HepG2 (cell line): ENCODE measurements at regions not wholly inside any gene's neighbourhood (a gene's known extent, or its start where the extent isn't known, plus 50 kb on each side); places are given as distances from the start of the nearest gene placed in this dataset.

Source experiments
- ATAC-seq: fragments of 200-7000 bp; cut with Tn5 transposase; 3 replicates; pipeline ENCODE4 v1.9.1; 2020; ENCODE audit warnings: mild to moderate bottlenecking, moderate library complexity
- BruUV-seq: library from RNA; stranded (reverse); fragments of 400-500 nt; replicated peaks from 2 replicates; lab custom pipeline; 2021; lab: Mats Ljungman, UMichigan
- CTCF ChIA-PET: fragments of 300-600 bp; formaldehyde crosslinking; extraction: SDS; loops from one replicate; lab custom pipeline; 2021; ENCODE audit warnings: low total read pairs, inconsistent platforms, low intra/inter-chr PET ratio; lab: Yijun Ruan, JAX
- POLR2A ChIA-PET: fragments of 350-600 bp; sonication (Branson Sonifier 250); formaldehyde crosslinking; loops from one replicate; lab custom pipeline; 2020; ENCODE audit warnings: antibody characterized with exemption, inconsistent platforms; lab: Yijun Ruan, JAX
- DNase-seq: peaks from one replicate; pipeline ENCODE4 v3.0.0-alpha.2; 2015; ENCODE audit warnings: low spot score
- FAIRE-seq: peaks from 3 replicates; lab custom pipeline; 2011; peaks lifted over from hg19 to GRCh38; lab: Jason Lieb, UNC
- H2AFZ ChIP-seq: one replicate; pipeline ENCODE4 v1.6.1; 2011; ENCODE audit warnings: low read length, inconsistent platforms
- H3K27ac ChIP-seq: fragments of 300-600 bp; 3 replicates; pipeline ENCODE4 v1.8.0; 2011; ENCODE audit warnings: mixed run types, mild to moderate bottlenecking, mixed read lengths, low read length, inconsistent platforms; ENCODE audit not compliant: insufficient read depth; ENCODE audit errors: extremely low read length
- H3K27me3 ChIP-seq, 2 experiments: fragments of 200-600 bp in 1 of 2; 2 replicates in 1 of 2; 3 replicates in 1 of 2; pipeline versions ENCODE4 v1.6.0 to v1.8.0; 2011; ENCODE audit warnings: low read length in 2 of 2, mild to moderate bottlenecking in 2 of 2, moderate library complexity in 2 of 2, inconsistent platforms in 1 of 2; ENCODE audit not compliant: insufficient read depth in 2 of 2, control insufficient read depth in 1 of 2
- H3K36me3 ChIP-seq, 2 experiments: fragments of 200-600 bp in 1 of 2; replicated peaks in 1 of 2; 2 replicates in 1 of 2; 3 replicates in 1 of 2; pipeline versions ENCODE4 v1.5.1 to v1.8.0; 2011; ENCODE audit warnings: low read length in 2 of 2, inconsistent platforms in 1 of 2; ENCODE audit not compliant: insufficient read depth in 2 of 2, control insufficient read depth in 1 of 2
- H3K4me1 ChIP-seq: 2 replicates; pipeline ENCODE4 v1.5.1; 2012; ENCODE audit warnings: low read length, inconsistent platforms; ENCODE audit not compliant: insufficient read depth
- H3K4me2 ChIP-seq: 2 replicates; pipeline ENCODE4 v1.6.0; 2011; ENCODE audit warnings: low read depth, low read length, inconsistent platforms
- H3K4me3 ChIP-seq, 3 experiments: fragments of 200-600 bp in 1 of 3; sonication (generic), shearing (Covaris generic) in 1 of 3; replicated peaks in 1 of 3; 2 replicates each; pipeline ENCODE4 v1.5.1; 2011 to 2016; ENCODE audit warnings: low read length in 3 of 3, inconsistent platforms in 2 of 3, low read depth in 2 of 3, mild to moderate bottlenecking in 2 of 3, control low read depth in 1 of 3, mixed read lengths in 1 of 3; ENCODE audit not compliant: insufficient read depth in 1 of 3
- H3K79me2 ChIP-seq: one replicate; pipeline ENCODE4 v1.6.1; 2011; ENCODE audit warnings: low read length, inconsistent platforms; ENCODE audit not compliant: insufficient read depth
- H3K9ac ChIP-seq: 2 replicates; pipeline ENCODE4 v1.6.0; 2011; ENCODE audit warnings: mild to moderate bottlenecking, low read depth, low read length, inconsistent platforms; ENCODE audit not compliant: insufficient read depth
- H3K9me3 ChIP-seq: 2 replicates; pipeline ENCODE4 v1.5.1; 2012; ENCODE audit warnings: mild to moderate bottlenecking, low read length
- H4K20me1 ChIP-seq: 2 replicates; pipeline ENCODE4 v1.6.0; 2011; ENCODE audit warnings: inconsistent platforms, mild to moderate bottlenecking, low read length, moderate library complexity; ENCODE audit not compliant: insufficient read depth
- EED ChIP-seq: sonication (generic); formaldehyde crosslinking; IDR thresholded peaks from 2 replicates; pipeline ENCODE4 v1.5.0; 2020; ENCODE audit warnings: mild to moderate bottlenecking, missing genetic modification reagents
- HNRNPL ChIP-seq: fragments of 200-400 bp; formaldehyde crosslinking; IDR thresholded peaks from 2 replicates; pipeline ENCODE4 v1.6.1; 2017; ENCODE audit warnings: mild to moderate bottlenecking, low read depth, low read length
- HOXA3 ChIP-seq: sonication (generic); formaldehyde crosslinking; IDR thresholded peaks from 2 replicates; pipeline ENCODE4 v1.5.0; 2020; ENCODE audit warnings: missing genetic modification reagents
- NFIB ChIP-seq: sonication (generic); formaldehyde crosslinking; IDR thresholded peaks from 2 replicates; pipeline ENCODE4 v1.9.0; 2021; ENCODE audit warnings: missing genetic modification reagents, mild to moderate bottlenecking, borderline replicate concordance
- NR2F1 ChIP-seq, 2 experiments: fragments of 450-650 bp in 1 of 2; formaldehyde crosslinking in 1 of 2; IDR thresholded peaks; 2 replicates each; pipeline versions ENCODE4 v1.5.0 to v1.6.1; 2016 to 2020; ENCODE audit warnings: mild to moderate bottlenecking in 1 of 2, missing compliant biosample characterization in 1 of 2, missing genetic modification reagents in 1 of 2, moderate library complexity in 1 of 2
- SOX13 ChIP-seq, 3 experiments: fragments of 450-650 bp in 1 of 3; sonication (generic) in 1 of 3; formaldehyde crosslinking in 1 of 3; IDR thresholded peaks in 2 of 3; conservative IDR thresholded peaks in 1 of 3; 2 replicates each; pipeline versions ENCODE4 v1.5.0 to v1.6.1; 2016 to 2020; ENCODE audit warnings: antibody characterized with exemption in 1 of 3, mild to moderate bottlenecking in 1 of 3, missing compliant biosample characterization in 1 of 3, missing genetic modification reagents in 1 of 3, moderate library complexity in 1 of 3
- TAF15 ChIP-seq: fragments of 200-400 bp; formaldehyde crosslinking; IDR thresholded peaks from one replicate; pipeline ENCODE4 v1.6.1; 2018; ENCODE audit warnings: mild to moderate bottlenecking, low read depth, low read length; ENCODE audit not compliant: poor library complexity, severe bottlenecking
- TFE3 ChIP-seq: IDR thresholded peaks from 2 replicates; pipeline ENCODE4 v1.6.1; 2016
- THAP8 ChIP-seq: sonication (generic); formaldehyde crosslinking; IDR thresholded peaks from 2 replicates; pipeline ENCODE4 v1.5.1; 2020; ENCODE audit warnings: missing genetic modification reagents, mild to moderate bottlenecking, borderline replicate concordance
- ZC3H13 ChIP-seq: sonication (generic); formaldehyde crosslinking; IDR thresholded peaks from 2 replicates; pipeline ENCODE4 v1.8.1; 2023; ENCODE audit warnings: mild to moderate bottlenecking, missing genetic modification reagents, moderate library complexity
- ZNF431 ChIP-seq: sonication (generic); formaldehyde crosslinking; IDR thresholded peaks from 2 replicates; pipeline ENCODE4 v1.9.0; 2022; ENCODE audit warnings: missing genetic modification reagents, low read depth, mild to moderate bottlenecking, borderline replicate concordance
- ZNF530 ChIP-seq: sonication (generic); formaldehyde crosslinking; IDR thresholded peaks from 2 replicates; pipeline ENCODE4 v1.5.0; 2020; ENCODE audit warnings: low read depth, mild to moderate bottlenecking, missing genetic modification reagents
- ZNF607 ChIP-seq: sonication (generic); formaldehyde crosslinking; IDR thresholded peaks from 2 replicates; pipeline ENCODE4 v1.5.1; 2020; ENCODE audit warnings: missing genetic modification reagents, mild to moderate bottlenecking, borderline replicate concordance
- ZNF777 ChIP-seq: sonication (generic); formaldehyde crosslinking; IDR thresholded peaks from 2 replicates; pipeline ENCODE4 v1.4.0; 2020; ENCODE audit warnings: missing genetic modification reagents
- WGBS: methylation state at CpG from one replicate; pipeline ENCODE4 v1.1.6; 2017; ENCODE audit warnings: low lambda C conversion rate; 5-methylcytosine and 5-hydroxymethylcytosine counted together
- in situ Hi-C: cut with HindIII; loops from 2 replicates; pipeline ENCODE4 v1.10.0; 2017; ENCODE audit warnings: low pct_unique_long_range_greater_than_20kb; ENCODE audit not compliant: extremely low pct_ligation_motif_present
- intact Hi-C: fragments of 100-400 bp; cut with micrococcal nuclease; formaldehyde crosslinking; loops from one replicate; pipeline ENCODE4 v1.10.0; 2022; ENCODE audit not compliant: unreplicated experiment

GRCh38 chr5:114153392-114153791 lies 208.5 kb upstream of the KCNN2 start:
- no TSS peak for BruUV-seq
- TF ChIP-seq ZNF530 = no peak
- in situ Hi-C loops (no loop called here), intact Hi-C loops (no loop called here)
- Histone ChIP-seq H3K9ac (no peak overlapping the region), H2AFZ (no peak overlapping the region), H3K4me1 (no peaks in the 10 kb centered on the region), H3K9me3 (peaks cover 37% of the 10 kb centered on the region), H3K27me3 (no peaks in the 10 kb centered on the region), H3K27ac (no peak overlapping the region), H4K20me1 (no peaks in the 10 kb centered on the region), H3K4me3 (no peak overlapping the region), H3K36me3 (no peaks in the 10 kb centered on the region), H3K79me2 (no peaks in the 10 kb centered on the region), H3K4me2 (no peak overlapping the region)
- 9% methylated on average over 2 of the region's 2 CpGs for WGBS
- POLR2A ChIA-PET = no interaction called here
- ATAC-seq (no peak), FAIRE-seq (no peak), DNase-seq (no peak)
- CTCF ChIA-PET = no interaction called here

- H3K9ac ChIP-seq = no peak overlapping the region
- H3K79me2 ChIP-seq = no peaks in the 10 kb centered on the region
- peaks cover 33% of the 10 kb centered on the region for H3K9me3 ChIP-seq
- CTCF ChIA-PET = no interaction called here
- TF ChIP-seq THAP8 (CRISPR knock-in tag) = no peak
- TF ChIP-seq TAF15 = no peak
- no peak for TF ChIP-seq ZNF431 (CRISPR knock-in tag)
- no peak for TF ChIP-seq ZC3H13 (CRISPR knock-in tag)
- no peak for TF ChIP-seq TFE3 (CRISPR knock-in tag)
- TF ChIP-seq HOXA3 (CRISPR knock-in tag) = no peak
- no peak for TF ChIP-seq ZNF607
- TF ChIP-seq NFIB = no peak
- no peak for TF ChIP-seq NR2F1 (CRISPR knock-in tag; IDR thresholded peaks at IDR 0.05)
- TF ChIP-seq EED (CRISPR knock-in tag) = no peak
- no peak for TF ChIP-seq SOX13 (IDR thresholded peaks at IDR 0.05)
- no peak for TF ChIP-seq SOX13 (CRISPR knock-in tag; conservative IDR thresholded peaks at IDR 0.05 in 1 of 2, IDR thresholded peaks at IDR 0.05 in 1 of 2)
- TF ChIP-seq HNRNPL = no peak
- TF ChIP-seq ZNF777 (CRISPR knock-in tag) = no peak
- TF ChIP-seq, all 625 proteins: peak for 0
- Histone ChIP-seq H3K36me3 (no peaks in the 10 kb centered on the region), H3K4me3 (no peak overlapping the region), H3K27me3 (no peaks in the 10 kb centered on the region), H4K20me1 (no peaks in the 10 kb centered on the region), H3K4me1 (no peaks in the 10 kb centered on the region), H3K27ac (no peak overlapping the region), H2AFZ (no peak overlapping the region), H3K4me2 (no peak overlapping the region)
- BruUV-seq = no TSS peak
- in situ Hi-C loops (no loop called here), intact Hi-C loops (no loop called here)
- FAIRE-seq = no peak
- DNase-seq = no peak
- 0% methylated on average over 1 of the region's 1 CpG for WGBS
- POLR2A ChIA-PET = no interaction called here
- no peak for ATAC-seq
Observed at GRCh38 chr5:114153833-114154232, 208.0 kb upstream of the KCNN2 start.
